ENCODE measurements at regions not wholly inside any gene's neighbourhood (a gene's known extent, or its start where the extent isn't known, plus 50 kb on each side); places are given as distances from the start of the nearest gene placed in this dataset.

- H3K36me3 ChIP-seq (ENCODE audit: control insufficient read depth in 2 of 3, insufficient read depth in 3 of 3, low read length in 3 of 3): no peaks in the 10 kb centered on the region
- no peaks in the 10 kb centered on the region for H3K27me3 ChIP-seq (ENCODE audit: control insufficient read depth, insufficient read depth, low read length)
- no peak overlapping the region for H3K9ac ChIP-seq (ENCODE audit: low read length in 3 of 3)
- H3K4me3 ChIP-seq (ENCODE audit: low read length in 3 of 3): no peak overlapping the region
- DNase-seq (peak in 1 of 5 donors; percentile 5), FAIRE-seq (no peak)
- TF ChIP-seq CTCF (IDR thresholded peaks at IDR 0.05; ENCODE audit: borderline replicate concordance, extremely low read depth, insufficient read depth): no peak
- intact Hi-C loops (cut with DNase I): no loop called here
- no peaks in the 10 kb centered on the region for H3K4me1 ChIP-seq (ENCODE audit: control insufficient read depth in 2 of 3, insufficient read depth in 2 of 3, low read depth in 1 of 3, low read length in 3 of 3)
- no peak overlapping the region for H3K27ac ChIP-seq (ENCODE audit: low read depth in 2 of 2, low read length in 2 of 2)
- H3K9me3 ChIP-seq (ENCODE audit: control insufficient read depth in 2 of 3, insufficient read depth in 1 of 3, low read length in 3 of 3): no peaks in the 10 kb centered on the region
Observed at GRCh38 chr3:104781112-104781511, 585.6 kb upstream of the ALCAM start.

GRCh38 chr3:104785947-104786346, 580.8 kb upstream of the ALCAM start:
- TF ChIP-seq CTCF (IDR thresholded peaks at IDR 0.05; ENCODE audit: borderline replicate concordance, extremely low read depth, insufficient read depth): no peak
- H3K27ac ChIP-seq (ENCODE audit: low read depth in 2 of 2, low read length in 2 of 2): no peak overlapping the region
- no peaks in the 10 kb centered on the region for H3K9me3 ChIP-seq (ENCODE audit: control insufficient read depth in 2 of 3, insufficient read depth in 1 of 3, low read length in 3 of 3)
- intact Hi-C loops (cut with DNase I): no loop called here
- no peak for DNase-seq
- H3K36me3 ChIP-seq (ENCODE audit: control insufficient read depth in 2 of 3, insufficient read depth in 3 of 3, low read length in 3 of 3): no peaks in the 10 kb centered on the region
- no peak overlapping the region for H3K9ac ChIP-seq (ENCODE audit: low read length in 3 of 3)
- no peaks in the 10 kb centered on the region for H3K4me1 ChIP-seq (ENCODE audit: control insufficient read depth in 2 of 3, insufficient read depth in 2 of 3, low read depth in 1 of 3, low read length in 3 of 3)
- H3K4me3 ChIP-seq (ENCODE audit: low read length in 3 of 3): no peak overlapping the region
- no peak for FAIRE-seq
- no peaks in the 10 kb centered on the region for H3K27me3 ChIP-seq (ENCODE audit: control insufficient read depth, insufficient read depth, low read length)

GRCh38 chr3:104787306-104787705, 579.4 kb upstream of the ALCAM start:
- H3K9me3 ChIP-seq (ENCODE audit: control insufficient read depth in 2 of 3, insufficient read depth in 1 of 3, low read length in 3 of 3): no peaks in the 10 kb centered on the region
- H3K4me1 ChIP-seq (ENCODE audit: control insufficient read depth in 2 of 3, insufficient read depth in 2 of 3, low read depth in 1 of 3, low read length in 3 of 3): no peaks in the 10 kb centered on the region
- FAIRE-seq: no peak
- H3K9ac ChIP-seq (ENCODE audit: low read length in 3 of 3): no peak overlapping the region
- H3K36me3 ChIP-seq (ENCODE audit: control insufficient read depth in 2 of 3, insufficient read depth in 3 of 3, low read length in 3 of 3): no peaks in the 10 kb centered on the region
- H3K27me3 ChIP-seq (ENCODE audit: control insufficient read depth, insufficient read depth, low read length): no peaks in the 10 kb centered on the region
- intact Hi-C loops (cut with DNase I): no loop called here
- H3K27ac ChIP-seq (ENCODE audit: low read depth in 2 of 2, low read length in 2 of 2): no peak overlapping the region
- no peak for DNase-seq
- no peak for TF ChIP-seq CTCF (IDR thresholded peaks at IDR 0.05; ENCODE audit: borderline replicate concordance, extremely low read depth, insufficient read depth)
- H3K4me3 ChIP-seq (ENCODE audit: low read length in 3 of 3): no peak overlapping the region

GRCh38 chr3:104788807-104789206, 577.9 kb upstream of the ALCAM start:
- Histone ChIP-seq H3K9me3 (ENCODE audit: control insufficient read depth in 2 of 3, insufficient read depth in 1 of 3, low read length in 3 of 3) (no peaks in the 10 kb centered on the region), H3K36me3 (ENCODE audit: control insufficient read depth in 2 of 3, insufficient read depth in 3 of 3, low read length in 3 of 3) (no peaks in the 10 kb centered on the region), H3K27me3 (ENCODE audit: control insufficient read depth, insufficient read depth, low read length) (no peaks in the 10 kb centered on the region), H3K9ac (ENCODE audit: low read length in 3 of 3) (no peak overlapping the region), H3K27ac (ENCODE audit: low read depth in 2 of 2, low read length in 2 of 2) (no peak overlapping the region), H3K4me1 (ENCODE audit: control insufficient read depth in 2 of 3, insufficient read depth in 2 of 3, low read depth in 1 of 3, low read length in 3 of 3) (no peaks in the 10 kb centered on the region), H3K4me3 (ENCODE audit: low read length in 3 of 3) (no peak overlapping the region)
- no peak for DNase-seq
- FAIRE-seq: no peak
- intact Hi-C loops (cut with DNase I): no loop called here
- no peak for TF ChIP-seq CTCF (IDR thresholded peaks at IDR 0.05; ENCODE audit: borderline replicate concordance, extremely low read depth, insufficient read depth)
